H9 (cell line): ENCODE measurements at regions not wholly inside any gene's neighbourhood (a gene's known extent, or its start where the extent isn't known, plus 50 kb on each side); places are given as distances from the start of the nearest gene placed in this dataset.

ENCODE experiments used
- DNase-seq: peaks from one replicate; pipeline ENCODE4 v3.0.0-alpha.2; 2017
- H2AFZ ChIP-seq: one replicate; pipeline ENCODE4 v1.6.1; 2013; ENCODE audit warnings: mild to moderate bottlenecking, low read length, control low read depth, moderate library complexity
- H2AK5ac ChIP-seq: 2 replicates; pipeline ENCODE4 v1.6.1; 2013; ENCODE audit warnings: low read length, control low read depth, mixed read lengths; ENCODE audit not compliant: insufficient read length
- H2BK120ac ChIP-seq: one replicate; pipeline ENCODE4 v1.6.1; 2013; ENCODE audit warnings: low read depth, mild to moderate bottlenecking, low read length, control low read depth, inconsistent platforms; ENCODE audit not compliant: poor library complexity, severe bottlenecking
- H2BK12ac ChIP-seq: 2 replicates; pipeline ENCODE4 v1.6.1; 2013; ENCODE audit warnings: low read length, control low read depth, mixed read lengths, low read depth; ENCODE audit not compliant: insufficient read length
- H2BK15ac ChIP-seq: 2 replicates; pipeline ENCODE4 v1.6.1; 2013; ENCODE audit warnings: low read depth, low read length, control low read depth
- H2BK20ac ChIP-seq: one replicate; pipeline ENCODE4 v1.6.1; 2013; ENCODE audit warnings: low read depth, mild to moderate bottlenecking, low read length, control low read depth, inconsistent platforms; ENCODE audit not compliant: poor library complexity, severe bottlenecking
- H2BK5ac ChIP-seq: 2 replicates; pipeline ENCODE4 v1.6.1; 2013; ENCODE audit warnings: low read length, control low read depth, mixed read lengths; ENCODE audit not compliant: insufficient read length
- H3K14ac ChIP-seq: 2 replicates; pipeline ENCODE4 v1.6.1; 2013; ENCODE audit warnings: low read length, control low read depth; ENCODE audit not compliant: insufficient read depth
- H3K18ac ChIP-seq: 2 replicates; pipeline ENCODE4 v1.6.1; 2013; ENCODE audit warnings: low read depth, mild to moderate bottlenecking, mixed read lengths, low read length, control low read depth; ENCODE audit not compliant: insufficient read length
- H3K23ac ChIP-seq: 2 replicates; pipeline ENCODE4 v1.6.1; 2013; ENCODE audit warnings: low read length, control low read depth, mixed read lengths, low read depth; ENCODE audit not compliant: insufficient read length
- H3K23me2 ChIP-seq: 2 replicates; pipeline ENCODE4 v1.6.1; 2013; ENCODE audit warnings: low read depth, mild to moderate bottlenecking, mixed read lengths, low read length, control low read depth; ENCODE audit not compliant: insufficient read length, poor library complexity, severe bottlenecking
- H3K27ac ChIP-seq: 2 replicates; pipeline ENCODE4 v1.5.1; 2013; ENCODE audit warnings: low read length, control low read depth, mixed read lengths, low read depth; ENCODE audit not compliant: insufficient read length
- H3K27me3 ChIP-seq: 2 replicates; pipeline ENCODE4 v1.6.1; 2013; ENCODE audit warnings: low read length, control low read depth, inconsistent platforms; ENCODE audit not compliant: insufficient read depth
- H3K4ac ChIP-seq: 2 replicates; pipeline ENCODE4 v1.6.1; 2013; ENCODE audit warnings: low read depth, mild to moderate bottlenecking, control low read depth, inconsistent platforms, low read length, moderate library complexity
- H3K4me1 ChIP-seq: 2 replicates; pipeline ENCODE4 v1.6.1; 2013; ENCODE audit warnings: low read length, control low read depth, inconsistent platforms; ENCODE audit not compliant: insufficient read depth
- H3K4me2 ChIP-seq: 2 replicates; pipeline ENCODE4 v1.6.1; 2013; ENCODE audit warnings: low read length, control low read depth, mixed read lengths; ENCODE audit not compliant: insufficient read length, insufficient read depth
- H3K56ac ChIP-seq: 2 replicates; pipeline ENCODE4 v1.6.1; 2013; ENCODE audit warnings: low read depth, mild to moderate bottlenecking, mixed read lengths, low read length, control low read depth; ENCODE audit not compliant: insufficient read length
- H3K79me1 ChIP-seq: 2 replicates; pipeline ENCODE4 v1.6.1; 2013; ENCODE audit warnings: low read depth, mild to moderate bottlenecking, moderate library complexity, low read length, control low read depth, inconsistent platforms; ENCODE audit not compliant: insufficient read depth, poor library complexity, severe bottlenecking
- H3K79me2 ChIP-seq: 2 replicates; pipeline ENCODE4 v1.6.1; 2013; ENCODE audit warnings: low read length, control low read depth, inconsistent platforms; ENCODE audit not compliant: insufficient read depth
- H3K9ac ChIP-seq: 2 replicates; pipeline ENCODE4 v1.6.1; 2013; ENCODE audit warnings: low read length, control low read depth, mixed read lengths; ENCODE audit not compliant: insufficient read length; ENCODE audit errors: extremely low read depth
- H3K9me3 ChIP-seq: one replicate; pipeline ENCODE4 v1.6.1; 2013; ENCODE audit warnings: low read depth, low read length, inconsistent platforms; ENCODE audit not compliant: control insufficient read depth
- H3T11ph ChIP-seq: one replicate; pipeline ENCODE4 v1.6.1; 2013; ENCODE audit warnings: mild to moderate bottlenecking, low read length, control low read depth, inconsistent platforms
- H4K20me1 ChIP-seq: one replicate; pipeline ENCODE4 v1.6.1; 2013; ENCODE audit not compliant: control insufficient read depth, insufficient read length, insufficient read depth
- H4K5ac ChIP-seq: 2 replicates; pipeline ENCODE4 v1.6.1; 2013; ENCODE audit warnings: low read depth, mild to moderate bottlenecking, mixed read lengths, low read length, control low read depth; ENCODE audit not compliant: insufficient read length
- H4K8ac ChIP-seq: replicated peaks from 2 replicates; pipeline ENCODE4 v1.6.1; 2013; ENCODE audit warnings: low read length, control low read depth, mixed read lengths, low read depth; ENCODE audit not compliant: insufficient read length
- H4K91ac ChIP-seq: 2 replicates; pipeline ENCODE4 v1.6.1; 2013; ENCODE audit warnings: low read depth, mild to moderate bottlenecking, moderate library complexity, mixed read lengths, low read length, control low read depth; ENCODE audit not compliant: insufficient read length
- H3K27ac Mint-ChIP-seq, 3 experiments: 2 replicates in 2 of 3; 3 replicates in 1 of 3; pipeline ENCODE4 v1.8.0; 2020 to 2021; ENCODE audit warnings: mixed read lengths in 3 of 3, mild to moderate bottlenecking in 1 of 3, moderate library complexity in 1 of 3
- H3K27me3 Mint-ChIP-seq: 2 replicates; pipeline ENCODE4 v1.8.0; 2021; ENCODE audit warnings: low read depth, mild to moderate bottlenecking, moderate library complexity, mixed read lengths
- H3K36me3 Mint-ChIP-seq, 3 experiments: 2 replicates in 2 of 3; 3 replicates in 1 of 3; pipeline ENCODE4 v1.8.0; 2020 to 2021; ENCODE audit warnings: low read depth in 3 of 3, mixed read lengths in 3 of 3; ENCODE audit not compliant: insufficient read depth in 1 of 3
- H3K4me1 Mint-ChIP-seq, 2 experiments: 2 replicates each; pipeline ENCODE4 v1.8.0; 2020; ENCODE audit warnings: mixed read lengths in 2 of 2
- H3K4me3 Mint-ChIP-seq, 2 experiments: 2 replicates in 1 of 2; 3 replicates in 1 of 2; pipeline ENCODE4 v1.8.0; 2020 to 2021; ENCODE audit warnings: mild to moderate bottlenecking in 2 of 2, mixed read lengths in 2 of 2, moderate library complexity in 1 of 2
- H3K9me3 Mint-ChIP-seq, 2 experiments: 2 replicates in 1 of 2; 3 replicates in 1 of 2; pipeline ENCODE4 v1.8.0; 2020; ENCODE audit warnings: mild to moderate bottlenecking in 2 of 2, mixed read lengths in 2 of 2, moderate library complexity in 1 of 2
- CTCF ChIP-seq: fragments of 200-600 bp; sonication (generic); conservative IDR thresholded peaks from 3 replicates; pipeline ENCODE4 v1.8.0; 2021; ENCODE audit warnings: antibody characterized with exemption, mild to moderate bottlenecking
- WGBS: extraction: QIAGEN DNeasy Blood & Tissue Kit; methylation state at CpG from one replicate; pipeline ENCODE4 v1.1.7; 2013; ENCODE audit warnings: missing lambda C conversion rate, low lambda C conversion rate, mixed read lengths; ENCODE audit not compliant: insufficient read length; ENCODE audit errors: extremely low coverage; 5-methylcytosine and 5-hydroxymethylcytosine counted together

DNA sequence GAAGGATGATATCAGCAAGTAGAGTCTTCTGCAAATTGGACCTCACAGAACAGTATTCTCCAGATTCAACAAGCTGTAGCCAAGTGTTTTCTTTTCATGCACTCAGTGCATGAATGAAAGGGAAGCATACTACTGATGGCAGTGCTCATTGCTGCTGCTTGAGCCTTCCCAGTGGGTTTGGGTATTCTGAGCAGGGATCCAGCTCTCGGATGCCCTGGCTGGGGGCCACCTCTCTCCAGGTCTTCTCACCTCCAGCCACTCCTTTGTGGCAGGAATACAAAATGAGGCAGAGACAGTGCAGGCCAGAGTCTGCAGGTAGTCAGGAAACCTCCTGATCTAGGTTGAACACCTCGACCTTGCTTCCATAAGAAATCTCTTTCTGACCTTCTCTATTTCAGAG lies 390.4 kb upstream of the CELF4 start:
- Mint-ChIP-seq H3K27me3 (no peaks in the 10 kb centered on the region; the same call in 1 of the 2 replicates), H3K27ac (no peak overlapping the region), H3K4me3 (no peak overlapping the region), H3K36me3 (peaks cover 5 to 9% (median 6%) of the 10 kb centered on the region in 3 experiments; a peak in 5 of 7 replicates), H3K4me1 (no peaks in the 10 kb centered on the region), H3K9me3 (peaks cover 11 to 23% of the 10 kb centered on the region in 2 experiments; a peak in 4 of 5 replicates)
- Histone ChIP-seq H3K27me3 (no peaks in the 10 kb centered on the region), H3K18ac (no peak overlapping the region), H3K79me2 (no peaks in the 10 kb centered on the region), H2BK15ac (no peak overlapping the region), H2BK20ac (no peak overlapping the region), H3K4me2 (no peak overlapping the region), H3K9ac (no peak overlapping the region), H3K27ac (no peak overlapping the region), H3K14ac (no peak overlapping the region), H3K4me1 (no peaks in the 10 kb centered on the region), H3K79me1 (no peaks in the 10 kb centered on the region), H4K20me1 (no peaks in the 10 kb centered on the region), H4K8ac (no peak overlapping the region), H2AK5ac (no peak overlapping the region), H3K9me3 (no peaks in the 10 kb centered on the region), H2BK12ac (no peak overlapping the region), H3T11ph (no peak overlapping the region), H4K91ac (no peak overlapping the region), H2BK120ac (no peak overlapping the region), H3K23me2 (no peaks in the 10 kb centered on the region), H2BK5ac (no peak overlapping the region), H3K56ac (no peak overlapping the region), H3K23ac (no peak overlapping the region), H2AFZ (no peak overlapping the region), H4K5ac (no peak overlapping the region), H3K4ac (no peak overlapping the region)
- DNase-seq, result no peak
- TF ChIP-seq CTCF, result no peak
- WGBS, result no CpG with 5 or more reads among the region's 2 CpGs
